Left lobe of liver (tissue), 2 donors: ENCODE measurements at regions not wholly inside any gene's neighbourhood (a gene's known extent, or its start where the extent isn't known, plus 50 kb on each side); places are given as distances from the start of the nearest gene placed in this dataset.

Experiments used
- ATAC-seq: fragments of 200-7000 bp; cut with Tn5 transposase; one replicate; pipeline ENCODE4 v1.9.1; 2020; ENCODE audit warnings: mild to moderate bottlenecking, moderate library complexity
- DNase-seq: peaks from one replicate; pipeline ENCODE4 v3.0.0-alpha.2; 2020; ENCODE audit warnings: low spot score
- donor health status: DM: no; HTN: no; CAD: no; lungs with moderate emphysema.
- donor health status: DM: no; HTN: yes; CAD: no.

DNA sequence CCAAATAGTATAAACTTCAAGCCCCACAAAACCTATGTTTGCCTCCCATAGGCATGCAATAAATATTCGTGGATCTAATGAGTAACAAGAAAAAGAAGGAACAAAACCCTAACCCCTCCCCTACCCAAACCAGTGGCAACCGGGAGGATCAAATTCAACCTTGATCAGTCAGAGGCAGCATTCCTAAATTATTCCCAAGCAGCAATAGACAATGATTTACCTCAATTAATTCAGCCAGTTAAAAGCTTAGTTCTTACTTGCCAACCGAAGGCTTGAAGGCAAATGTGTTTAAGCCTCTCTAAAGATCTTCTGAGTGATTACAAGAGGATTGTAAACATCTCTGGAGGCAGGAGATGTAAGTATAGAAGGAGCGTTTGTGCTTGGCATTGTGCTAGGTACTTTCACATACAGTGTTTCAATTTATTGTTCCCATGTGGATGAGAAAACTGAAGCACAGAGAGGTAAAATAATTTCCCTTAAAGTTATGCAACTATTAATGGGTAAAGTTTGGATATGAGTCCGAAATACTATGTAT lies 197.7 kb downstream of the MTX2 start:
- no peak for ATAC-seq
- DNase-seq: no peak

DNA sequence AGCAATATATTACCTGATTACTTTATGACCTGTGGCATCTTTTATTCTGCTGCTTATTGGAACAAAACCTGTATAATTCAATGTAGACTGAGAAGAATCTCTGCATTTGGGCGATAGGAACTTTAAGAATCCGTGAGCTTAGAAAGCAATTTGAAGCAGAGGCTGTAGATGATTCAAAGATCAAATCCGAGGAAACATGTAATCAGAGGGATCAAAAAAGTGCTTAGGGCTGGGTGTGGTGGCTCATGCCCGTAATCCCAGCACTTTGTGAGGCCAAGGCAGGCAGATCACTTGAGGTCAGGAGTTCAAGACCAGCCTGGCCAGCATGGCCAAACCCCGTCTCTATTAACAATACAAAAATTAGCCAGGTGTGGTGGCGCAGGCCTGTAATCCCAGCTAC lies 198.4 kb downstream of the MTX2 start:
- DNase-seq (no peak), ATAC-seq (no peak)

DNA sequence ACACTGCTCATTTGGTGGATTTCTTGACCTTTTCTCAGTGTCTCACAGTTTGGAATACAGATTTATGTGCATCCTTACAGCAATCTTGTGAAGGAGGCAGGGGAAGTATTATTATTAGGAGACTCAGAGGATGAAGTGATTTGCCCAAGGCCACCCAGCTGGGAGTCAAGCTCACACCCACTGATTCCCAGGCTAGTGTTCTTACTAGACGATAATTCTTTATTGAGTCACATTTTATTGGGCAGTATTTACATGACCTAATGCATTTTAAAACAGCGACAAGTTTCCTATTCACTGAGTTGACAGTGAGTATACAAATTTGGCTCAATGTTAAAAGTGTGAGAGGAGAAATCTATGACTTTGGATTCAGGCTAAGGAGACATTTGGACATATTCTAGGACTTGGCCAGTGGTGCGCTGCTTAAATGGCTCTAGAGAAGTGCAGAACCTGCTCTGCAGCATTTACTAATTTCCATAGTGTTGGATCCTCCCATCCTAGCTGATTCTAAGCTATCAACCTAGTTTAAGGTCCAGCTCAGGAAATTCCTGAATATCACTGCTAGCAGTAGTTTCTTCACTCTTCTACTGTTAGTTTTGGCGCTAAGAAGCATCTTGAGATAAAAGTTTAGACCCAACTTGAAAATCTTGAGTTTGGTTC lies 199.3 kb downstream of the MTX2 start:
- ATAC-seq: no peak
- no peak for DNase-seq

DNA sequence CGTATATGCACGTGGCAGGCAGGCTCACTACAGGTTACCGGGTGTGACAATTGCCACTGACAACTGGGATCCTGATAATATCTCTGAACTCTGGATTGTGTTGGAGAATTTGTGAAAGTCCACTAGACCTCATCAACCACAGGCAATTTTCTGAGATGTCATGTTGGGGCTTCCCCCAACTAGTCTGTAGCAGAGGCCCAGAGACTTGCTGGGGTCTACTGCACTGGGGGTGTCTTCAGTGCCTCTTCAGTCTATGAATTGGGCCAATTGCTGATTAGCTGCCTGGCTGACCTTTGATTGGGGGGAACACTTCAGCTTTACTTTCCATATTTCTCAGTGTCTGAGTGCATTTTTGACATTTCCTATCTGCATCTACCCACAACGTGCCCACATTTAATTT lies 201.5 kb downstream of the MTX2 start:
- ATAC-seq (no peak), DNase-seq (no peak)

DNA sequence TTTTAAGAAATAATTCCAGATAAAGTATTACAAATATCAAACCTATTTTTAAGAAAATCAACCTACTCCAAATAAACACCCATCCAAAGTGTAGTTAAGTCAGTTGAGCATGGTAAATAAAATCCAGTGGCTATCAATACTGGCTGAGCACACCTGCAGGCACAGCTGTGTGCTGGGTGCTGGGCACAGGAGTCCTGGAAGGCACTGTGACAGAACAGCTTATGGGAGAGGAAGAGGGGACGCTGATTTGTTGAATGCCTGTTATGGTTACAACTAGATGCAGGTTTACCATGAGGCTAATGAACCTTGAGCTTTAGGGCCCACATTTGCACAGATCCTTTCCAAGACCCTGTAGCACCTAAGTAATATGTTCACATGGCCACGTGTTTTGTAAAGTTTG lies 202.7 kb downstream of the MTX2 start:
- no peak for DNase-seq
- ATAC-seq: no peak

DNA sequence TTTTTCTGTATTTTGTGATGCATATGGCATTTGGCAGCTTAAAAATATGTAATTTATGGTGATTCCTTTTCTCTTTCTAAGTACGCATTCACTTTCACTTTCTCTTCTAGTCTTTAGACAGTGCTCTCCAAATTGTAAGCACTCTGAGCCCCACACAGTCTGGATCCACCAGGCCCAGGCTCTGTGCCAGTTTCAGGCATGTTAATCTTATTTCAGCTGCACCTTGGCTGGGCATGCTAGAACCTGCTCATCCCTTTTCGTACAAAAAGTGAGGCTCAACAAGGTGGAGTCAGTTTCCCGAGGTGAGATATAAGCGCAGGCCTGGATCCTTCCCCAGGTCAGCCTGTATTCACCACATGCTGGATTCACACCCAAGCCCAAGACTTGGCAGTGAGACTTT lies 203.9 kb downstream of the MTX2 start:
- ATAC-seq (peak; percentile 96), DNase-seq (peak; percentile 68)

DNA sequence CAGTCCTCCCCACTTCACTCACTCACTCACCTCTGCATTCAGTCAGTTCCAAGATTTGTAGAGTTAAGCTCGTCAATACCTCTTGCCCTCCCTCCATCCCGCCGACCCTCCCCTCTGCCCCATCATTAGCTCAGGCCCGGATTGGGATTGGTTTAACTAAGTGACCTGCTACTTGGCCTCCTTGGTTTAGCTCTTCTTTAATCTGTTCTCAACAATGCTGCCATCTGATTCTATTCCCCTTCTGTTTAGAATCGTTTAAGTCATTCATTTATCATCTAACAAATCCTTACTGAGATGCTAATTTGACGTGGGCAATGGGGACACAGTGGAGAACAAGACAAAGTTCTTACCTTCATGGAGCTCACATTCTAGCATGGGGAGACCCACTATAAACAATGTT lies 204.6 kb downstream of the MTX2 start:
- ATAC-seq (no peak), DNase-seq (no peak)

DNA sequence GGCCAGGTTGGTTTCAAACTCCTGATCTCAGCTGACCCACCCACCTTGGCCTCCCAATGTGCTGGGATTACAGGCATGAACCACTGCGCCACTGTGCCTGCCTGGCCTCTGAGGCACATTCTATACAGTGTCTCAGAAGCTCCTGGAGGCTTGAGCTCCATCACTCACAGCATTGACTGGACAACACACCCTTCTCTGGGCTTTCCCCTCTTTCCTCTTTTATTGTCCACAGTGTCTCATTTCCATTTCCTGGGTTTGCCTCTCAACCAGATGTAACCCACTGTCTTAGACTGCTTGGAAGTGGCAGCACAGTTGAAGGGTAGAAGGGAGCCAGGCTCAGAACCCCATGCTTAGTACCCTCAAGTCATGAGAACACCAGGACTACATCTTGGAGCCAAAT lies 208.1 kb downstream of the MTX2 start:
- ATAC-seq (no peak), DNase-seq (no peak)

DNA sequence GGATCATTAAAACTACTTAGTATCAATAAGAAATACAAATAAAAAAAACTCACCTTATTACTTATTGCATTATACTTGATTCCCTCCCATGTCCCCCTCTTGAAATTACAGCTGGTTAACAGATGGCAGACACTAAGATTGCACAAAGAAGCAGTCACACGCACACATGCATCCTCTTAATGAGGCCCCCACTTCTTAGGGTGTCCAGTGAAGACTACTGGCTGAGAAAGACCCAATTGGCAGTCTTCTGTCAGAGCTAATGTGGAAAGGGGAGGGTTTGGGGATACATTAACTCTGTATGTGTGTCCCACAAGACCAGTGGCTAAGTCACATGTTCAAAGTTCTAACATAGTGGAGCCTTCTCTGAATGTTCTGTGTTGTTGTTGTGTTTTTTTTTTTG lies 210.7 kb downstream of the MTX2 start:
- DNase-seq: no peak
- no peak for ATAC-seq

DNA sequence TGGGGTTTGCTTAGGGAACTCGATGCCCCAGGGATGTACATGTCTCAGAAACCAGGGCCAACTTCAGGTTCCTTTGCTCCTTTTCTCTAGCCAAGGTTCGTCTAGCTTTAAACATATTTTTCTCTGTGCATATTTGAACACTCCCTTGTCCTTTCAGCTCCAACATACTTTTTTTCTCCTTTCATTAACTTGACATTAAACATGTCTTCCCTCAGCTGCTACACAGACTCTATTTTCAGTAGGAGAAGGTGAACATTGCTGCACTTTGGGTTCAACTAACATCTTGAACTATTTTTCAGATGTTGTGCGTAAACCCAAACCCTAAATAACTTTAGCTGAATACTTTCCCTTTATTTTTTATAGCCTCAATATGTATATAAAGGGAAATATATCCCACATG lies 212.9 kb downstream of the MTX2 start:
- DNase-seq (no peak), ATAC-seq (no peak)

DNA sequence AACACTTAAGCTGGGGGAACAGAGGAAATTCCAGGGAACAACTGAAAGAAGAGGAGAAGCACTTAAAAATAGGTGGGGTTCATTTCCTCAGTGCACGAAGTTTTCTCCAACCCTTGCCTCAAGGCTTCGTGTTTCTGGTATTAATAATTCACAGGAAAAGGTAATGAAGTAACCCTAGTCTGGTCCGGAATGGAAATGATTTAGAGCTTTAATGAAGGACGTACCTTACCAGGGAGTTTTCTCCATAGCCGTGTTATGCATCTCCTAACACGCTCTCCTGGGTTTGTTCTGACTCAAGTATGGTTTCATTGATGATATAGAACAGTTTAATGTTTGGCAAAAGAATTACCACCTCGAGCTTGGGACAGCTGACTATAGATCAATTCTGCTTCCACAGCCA lies 214.2 kb downstream of the MTX2 start:
- no peak for DNase-seq
- no peak for ATAC-seq

DNA sequence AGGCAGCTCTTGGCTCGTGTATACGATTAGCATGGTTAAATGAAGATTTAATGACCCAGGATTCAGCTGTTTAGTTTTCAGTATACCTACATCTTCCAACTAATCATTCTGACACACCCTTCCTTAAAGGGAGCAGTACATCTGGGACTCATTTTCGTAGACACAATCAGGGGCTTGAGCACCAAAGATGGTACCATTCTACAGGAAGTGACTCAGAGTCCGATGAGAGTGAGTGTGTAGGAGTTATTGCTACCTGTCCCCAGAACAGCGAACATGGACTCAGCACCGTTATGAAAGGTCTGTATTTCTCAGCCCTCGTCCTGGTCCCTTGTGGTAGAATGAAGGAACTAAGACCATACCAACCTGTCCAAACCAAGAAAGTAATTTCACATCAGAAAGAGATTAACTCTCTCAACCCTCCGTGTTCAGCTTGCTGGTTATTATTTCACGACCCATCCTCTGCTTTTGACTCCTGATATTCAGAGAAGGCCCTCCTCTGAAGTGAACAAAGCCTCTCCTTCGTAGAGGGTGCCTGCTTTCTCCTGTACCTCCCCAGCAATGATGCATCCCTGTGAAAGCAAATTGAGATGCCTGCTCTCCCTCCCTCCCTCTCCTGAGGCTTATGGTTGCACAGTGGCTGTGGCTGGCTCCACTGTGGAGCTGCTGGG lies 214.8 kb downstream of the MTX2 start:
- ATAC-seq: no peak

DNA sequence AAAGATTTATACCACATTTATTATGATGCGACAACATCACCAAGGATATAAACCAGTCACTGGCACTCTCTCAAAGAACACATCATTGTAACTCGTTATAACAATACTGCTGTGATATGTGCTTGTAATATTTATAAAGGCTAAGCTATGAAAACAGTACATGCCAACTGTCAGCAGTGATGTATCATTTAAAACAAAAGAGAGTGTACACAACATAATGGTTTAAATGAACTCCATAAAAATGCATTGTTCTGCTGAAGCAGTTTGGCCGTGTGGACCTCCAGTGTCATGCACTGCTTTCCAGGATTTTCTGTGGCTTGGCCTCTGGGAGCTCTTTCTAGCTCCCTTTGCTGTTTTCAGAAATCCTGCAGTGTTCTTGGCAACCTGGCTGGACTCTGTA lies 215.6 kb downstream of the MTX2 start:
- DNase-seq: no peak
- ATAC-seq: no peak

More for the DNA sequence above, 214.8 kb downstream of the MTX2 start:
- DNase-seq: no peak

DNA sequence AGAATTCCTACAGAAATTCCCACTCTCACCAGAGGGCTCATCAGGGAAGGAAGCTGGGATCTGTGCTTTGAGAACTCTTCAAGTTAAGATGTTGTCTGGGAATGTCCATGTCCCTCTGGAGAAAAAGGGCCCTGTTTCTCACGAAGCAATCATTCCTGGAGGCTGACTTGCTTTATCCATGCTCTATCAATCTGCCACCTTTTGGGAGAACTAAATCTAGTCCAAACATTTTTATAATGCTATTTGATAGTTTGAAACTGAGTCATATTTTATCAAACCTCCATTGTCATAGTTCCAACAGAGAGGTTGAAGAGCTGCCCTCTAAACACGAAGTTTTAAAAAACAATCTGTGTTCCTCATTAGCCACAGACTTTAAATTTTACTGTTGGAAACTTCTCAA lies 219.2 kb downstream of the MTX2 start:
- no peak for ATAC-seq
- DNase-seq: no peak

DNA sequence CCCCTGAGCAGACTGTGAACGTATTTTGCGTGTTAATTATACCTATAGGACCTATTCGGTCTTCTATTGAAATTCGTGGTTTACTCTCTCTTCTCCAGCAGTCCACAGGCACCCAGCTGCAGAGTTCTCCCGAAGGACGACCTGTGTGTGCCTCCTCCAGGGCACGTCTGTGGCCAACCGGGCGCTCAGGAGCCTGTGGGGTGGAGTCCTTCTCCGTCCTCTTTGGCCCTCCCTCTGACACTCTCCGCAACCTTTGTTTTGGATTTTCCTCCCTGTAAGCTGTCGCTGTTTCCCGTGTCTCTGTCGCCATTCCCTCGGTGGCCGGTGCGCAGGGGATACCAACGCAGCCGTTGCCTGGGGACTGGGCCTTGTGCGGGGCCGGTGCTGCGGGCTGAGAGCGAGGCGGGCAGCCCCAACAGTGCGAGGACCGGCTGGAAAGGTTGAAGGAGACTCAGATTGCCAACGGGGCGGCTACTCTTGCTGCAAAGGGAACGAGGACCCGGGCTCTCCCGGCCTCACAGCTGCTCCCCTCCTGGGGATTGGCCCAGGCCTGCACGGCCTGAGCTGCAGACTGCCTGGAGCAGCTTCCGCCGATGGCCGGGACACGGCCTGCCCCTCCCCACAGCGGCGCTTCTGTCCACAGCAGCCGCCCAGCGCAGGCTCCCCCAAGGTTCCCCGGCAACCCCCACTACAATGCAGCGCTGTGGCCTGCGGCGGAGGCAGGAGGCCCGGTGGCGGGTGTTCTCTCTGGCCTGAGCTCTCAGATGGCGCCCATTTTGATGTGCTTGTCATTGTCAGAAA lies 221.0 kb downstream of the MTX2 start:
- ATAC-seq (peak; percentile 89), DNase-seq (peak; percentile 46)

DNA sequence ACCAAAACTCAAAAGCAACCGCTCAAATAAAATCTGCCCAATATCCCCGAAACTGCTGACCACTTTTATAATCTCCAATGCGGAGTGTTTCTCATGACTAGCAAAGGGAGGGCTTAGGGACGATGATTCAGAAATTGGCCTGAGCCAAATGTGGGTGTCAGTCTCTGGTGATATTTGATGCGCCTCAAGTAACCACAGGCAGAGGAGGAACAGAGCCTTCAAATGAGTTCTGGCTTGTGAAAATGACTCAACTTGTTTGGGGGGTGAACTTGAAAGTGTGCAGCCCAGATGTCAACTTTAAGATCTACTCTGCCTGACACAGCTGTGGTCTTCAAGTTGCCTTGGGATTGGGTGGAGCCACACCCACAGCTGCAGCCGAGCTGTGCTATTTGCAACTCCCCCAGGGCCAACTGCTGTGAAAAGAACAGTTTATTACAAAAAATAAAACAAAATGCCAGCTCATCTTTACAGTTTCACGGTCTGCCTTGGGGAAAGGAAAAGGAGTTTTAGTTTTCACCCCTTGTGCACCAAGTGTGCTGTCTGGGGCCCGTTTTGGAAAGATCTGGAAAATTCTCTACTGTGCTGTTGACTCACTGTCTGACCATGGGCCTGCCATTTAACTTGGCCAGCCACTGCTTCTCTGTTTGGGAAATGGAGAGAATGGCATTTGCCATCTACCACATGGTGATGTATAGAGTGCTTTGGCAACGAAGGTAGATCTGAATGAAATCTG lies 222.1 kb downstream of the MTX2 start:
- ATAC-seq (no peak), DNase-seq (no peak)

DNA sequence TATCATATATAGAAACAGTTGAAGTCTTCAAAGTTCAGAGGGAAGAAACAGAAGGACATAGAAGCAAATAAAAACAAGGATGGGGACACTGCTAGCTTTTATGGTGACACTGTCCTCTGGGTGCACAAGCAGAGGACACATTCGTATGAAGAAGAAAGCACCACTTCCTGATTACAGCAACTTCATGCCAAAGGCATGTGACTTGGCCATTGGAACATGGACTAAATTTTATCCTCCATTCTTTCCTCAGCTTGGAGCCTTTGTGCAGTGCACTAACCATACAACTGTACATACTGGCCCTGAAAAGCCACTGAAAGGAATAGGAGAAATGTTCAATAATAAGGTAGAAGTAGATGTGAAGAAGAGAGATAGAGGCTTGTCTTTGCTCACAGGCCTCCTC lies 223.3 kb downstream of the MTX2 start:
- DNase-seq: no peak
- no peak for ATAC-seq

DNA sequence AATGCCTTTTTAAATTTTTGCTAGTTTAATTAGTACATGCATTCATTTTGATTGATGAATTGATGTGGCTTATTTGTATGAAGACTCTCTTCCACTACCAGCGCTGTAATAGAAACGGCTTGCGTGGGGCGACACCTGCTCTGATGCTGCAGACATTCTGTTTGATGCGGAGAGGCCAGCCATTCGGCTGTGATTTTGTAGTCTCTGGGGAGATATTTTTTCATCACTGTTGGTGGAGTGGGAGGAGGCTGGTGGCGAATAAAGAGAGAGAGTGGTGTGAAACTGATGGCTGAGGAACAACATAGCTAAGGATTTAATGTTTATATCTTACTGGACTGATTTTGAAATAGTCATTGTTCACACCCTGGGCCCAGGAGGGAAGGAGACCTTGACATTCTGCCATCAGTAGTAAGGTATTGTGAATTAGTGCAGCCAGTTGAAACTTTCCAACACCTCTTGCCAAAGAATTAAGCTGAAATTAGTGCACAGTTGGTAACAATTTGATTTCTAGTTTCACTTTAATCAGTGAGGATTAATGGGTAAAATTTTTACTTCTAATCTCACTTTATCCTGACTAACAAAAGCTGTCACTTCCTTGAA lies 224.1 kb downstream of the MTX2 start:
- DNase-seq (no peak), ATAC-seq (no peak)

DNA sequence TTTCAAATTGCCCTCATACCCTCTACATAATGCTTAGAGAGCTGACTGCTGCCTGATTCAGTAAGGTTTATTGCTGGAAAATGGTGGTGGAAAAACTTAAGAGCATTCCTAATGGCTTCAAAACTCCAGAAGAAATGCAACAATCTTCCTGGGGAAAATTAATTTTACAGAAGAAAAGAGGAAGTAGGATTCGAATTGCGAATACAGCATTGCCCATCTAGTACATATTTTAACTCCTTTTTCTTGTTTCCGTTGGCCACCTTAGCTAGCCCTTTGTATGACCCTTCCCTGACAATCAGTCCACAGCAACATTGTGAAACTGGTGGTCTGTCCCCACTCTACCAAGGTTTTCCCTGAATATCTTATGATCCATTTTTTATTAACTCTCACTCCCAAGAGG lies 224.7 kb downstream of the MTX2 start:
- DNase-seq: no peak
- no peak for ATAC-seq

DNA sequence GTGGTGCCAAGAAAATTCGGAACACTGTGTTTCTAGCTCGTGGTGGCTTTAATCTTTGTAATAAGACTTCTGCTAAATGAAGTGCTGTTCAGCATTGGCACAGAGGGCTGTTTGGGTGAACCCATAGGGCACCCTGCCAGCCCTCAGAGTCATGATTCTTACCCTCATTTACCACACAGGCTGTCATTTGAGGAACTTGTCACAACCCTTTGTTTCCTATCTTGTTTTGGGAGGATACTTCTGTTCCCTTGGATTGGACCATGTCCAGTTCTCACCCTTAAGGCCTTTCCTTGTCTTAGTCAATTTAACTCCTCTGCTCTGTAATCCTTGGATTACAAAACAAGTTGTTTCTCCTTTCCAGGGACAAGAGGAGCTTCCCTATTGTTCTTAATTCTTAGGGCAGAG lies 225.7 kb downstream of the MTX2 start:
- no peak for DNase-seq
- ATAC-seq: peak; percentile 38

DNA sequence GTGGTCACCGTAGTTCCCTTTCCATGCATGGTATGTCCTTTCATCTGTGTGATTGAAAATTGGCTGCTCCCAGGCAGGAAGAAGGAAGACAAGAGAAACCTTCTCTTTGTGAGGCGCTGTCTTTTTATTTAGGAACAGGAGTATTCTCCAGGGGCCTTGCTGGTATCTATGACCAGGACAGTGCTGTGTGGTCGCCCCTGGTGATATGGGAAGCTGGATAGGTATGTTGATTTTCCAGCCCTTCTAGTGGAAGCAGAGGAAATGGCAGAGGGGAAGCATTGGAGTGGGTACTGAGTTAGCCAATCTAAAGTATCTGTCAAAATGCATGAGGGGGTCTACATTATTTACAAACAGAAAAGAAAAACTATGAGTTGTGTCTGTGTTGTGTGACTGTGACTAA lies 226.6 kb downstream of the MTX2 start:
- ATAC-seq (no peak), DNase-seq (no peak)
